NCI-H1694 (cell line): ENCODE measurements at regions not wholly inside any gene's neighbourhood (a gene's known extent, or its start where the extent isn't known, plus 50 kb on each side); places are given as distances from the start of the nearest gene placed in this dataset.

Experiments used
- DNase-seq: peaks from one replicate; lab custom pipeline; 2025; lab: John Stamatoyannopoulos, UW

GRCh38 chr7:22962775-22963350, 51.1 kb downstream of the HYCC1 start:
- DNase-seq = no peak

- no peak for DNase-seq
Measured at GRCh38 chr7:22958742-22959141, 55.2 kb downstream of the HYCC1 start.

- no peak for DNase-seq
Measured at GRCh38 chr7:22954251-22954650, 59.7 kb downstream of the HYCC1 start.

GRCh38 chr7:22952306-22953015, 61.5 kb downstream of the HYCC1 start:
- no peak for DNase-seq

GRCh38 chr7:22949944-22950343, 64.0 kb downstream of the HYCC1 start:
- no peak for DNase-seq

GRCh38 chr7:22949221-22949620, 64.7 kb downstream of the HYCC1 start:
- no peak for DNase-seq

- DNase-seq = no peak
Measured at GRCh38 chr7:22948770-22949169, 65.2 kb downstream of the HYCC1 start.

- no peak for DNase-seq
Measured at GRCh38 chr7:22945584-22945983, 68.3 kb downstream of the HYCC1 start.

- DNase-seq = no peak
Measured at GRCh38 chr7:22944510-22944909, 69.4 kb downstream of the HYCC1 start.

- DNase-seq = no peak
Measured at GRCh38 chr7:22944022-22944421, 69.9 kb downstream of the HYCC1 start.

- no peak for DNase-seq
Measured at GRCh38 chr7:22942191-22942590, 71.7 kb downstream of the HYCC1 start.

- DNase-seq = no peak
Measured at GRCh38 chr7:22939842-22940241, 74.1 kb downstream of the HYCC1 start.

GRCh38 chr7:22937946-22938345, 76.0 kb downstream of the HYCC1 start:
- no peak for DNase-seq

- no peak for DNase-seq
Measured at GRCh38 chr7:22936246-22936645, 77.7 kb downstream of the HYCC1 start.

GRCh38 chr7:22935269-22935668, 78.7 kb downstream of the HYCC1 start:
- no peak for DNase-seq

GRCh38 chr7:22934473-22935065, 79.4 kb downstream of the HYCC1 start:
- no peak for DNase-seq

- DNase-seq = no peak
Measured at GRCh38 chr7:22934023-22934422, 79.9 kb downstream of the HYCC1 start.

GRCh38 chr7:22932896-22933295, 81.0 kb downstream of the HYCC1 start:
- no peak for DNase-seq

GRCh38 chr7:22931011-22931410, 82.9 kb downstream of the HYCC1 start:
- no peak for DNase-seq

- DNase-seq = no peak
Measured at GRCh38 chr7:22922307-22922706, 91.6 kb downstream of the HYCC1 start.

- no peak for DNase-seq
Measured at GRCh38 chr7:22921386-22922086, 92.4 kb downstream of the HYCC1 start.

- DNase-seq = no peak
Measured at GRCh38 chr7:22920672-22921071, 93.3 kb downstream of the HYCC1 start.

GRCh38 chr7:22913158-22913557, 90.5 kb upstream of the TOMM7 start:
- no peak for DNase-seq
